Testis (tissue), 2 donors: ENCODE measurements at regions not wholly inside any gene's neighbourhood (a gene's known extent, or its start where the extent isn't known, plus 50 kb on each side); places are given as distances from the start of the nearest gene placed in this dataset.

ENCODE experiments used
- POLR2A ChIP-seq: fragments of 450-650 bp; IDR thresholded peaks from one replicate; pipeline ENCODE4 v1.6.1; 2017; ENCODE audit warnings: antibody characterized with exemption, mild to moderate bottlenecking, moderate library complexity
- TF ChIP-seq, protein P1 (sequence below), 3 experiments: fragments of 450-650 bp in 2 of 3; fragments of 200-600 bp in 1 of 3; sonication (generic) in 1 of 3; IDR thresholded peaks; one replicate each; pipeline ENCODE4 v1.5.1; 2016 to 2019; ENCODE audit warnings: antibody characterized with exemption in 3 of 3, mild to moderate bottlenecking in 2 of 3, moderate library complexity in 1 of 3

DNA sequence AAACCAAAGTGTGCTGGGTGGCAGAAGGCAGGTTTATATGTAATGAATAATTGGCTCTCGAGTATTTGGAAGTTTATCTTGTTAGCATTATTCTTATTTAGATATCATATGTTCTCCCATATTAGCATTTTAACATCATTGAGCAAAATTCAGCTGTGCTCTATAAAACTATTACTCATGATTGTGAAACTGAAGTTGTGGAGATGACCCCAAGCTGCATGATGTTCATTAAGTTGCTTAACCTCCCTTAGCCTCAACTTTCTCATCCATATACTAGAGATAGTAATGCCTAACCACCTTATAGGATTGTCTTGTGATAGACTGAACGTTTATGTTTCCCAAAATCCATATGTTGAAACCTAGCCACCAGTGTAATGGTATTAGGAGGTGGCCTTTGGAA is 346.3 kb downstream of the SATB2 start:
- TF ChIP-seq POLR2A = no peak
- TF ChIP-seq, protein P1, sequence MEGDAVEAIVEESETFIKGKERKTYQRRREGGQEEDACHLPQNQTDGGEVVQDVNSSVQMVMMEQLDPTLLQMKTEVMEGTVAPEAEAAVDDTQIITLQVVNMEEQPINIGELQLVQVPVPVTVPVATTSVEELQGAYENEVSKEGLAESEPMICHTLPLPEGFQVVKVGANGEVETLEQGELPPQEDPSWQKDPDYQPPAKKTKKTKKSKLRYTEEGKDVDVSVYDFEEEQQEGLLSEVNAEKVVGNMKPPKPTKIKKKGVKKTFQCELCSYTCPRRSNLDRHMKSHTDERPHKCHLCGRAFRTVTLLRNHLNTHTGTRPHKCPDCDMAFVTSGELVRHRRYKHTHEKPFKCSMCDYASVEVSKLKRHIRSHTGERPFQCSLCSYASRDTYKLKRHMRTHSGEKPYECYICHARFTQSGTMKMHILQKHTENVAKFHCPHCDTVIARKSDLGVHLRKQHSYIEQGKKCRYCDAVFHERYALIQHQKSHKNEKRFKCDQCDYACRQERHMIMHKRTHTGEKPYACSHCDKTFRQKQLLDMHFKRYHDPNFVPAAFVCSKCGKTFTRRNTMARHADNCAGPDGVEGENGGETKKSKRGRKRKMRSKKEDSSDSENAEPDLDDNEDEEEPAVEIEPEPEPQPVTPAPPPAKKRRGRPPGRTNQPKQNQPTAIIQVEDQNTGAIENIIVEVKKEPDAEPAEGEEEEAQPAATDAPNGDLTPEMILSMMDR (IDR thresholded peaks at IDR 0.05) = no peak
